ENCODE measurements at regions not wholly inside any gene's neighbourhood (a gene's known extent, or its start where the extent isn't known, plus 50 kb on each side); places are given as distances from the start of the nearest gene placed in this dataset.

DNA sequence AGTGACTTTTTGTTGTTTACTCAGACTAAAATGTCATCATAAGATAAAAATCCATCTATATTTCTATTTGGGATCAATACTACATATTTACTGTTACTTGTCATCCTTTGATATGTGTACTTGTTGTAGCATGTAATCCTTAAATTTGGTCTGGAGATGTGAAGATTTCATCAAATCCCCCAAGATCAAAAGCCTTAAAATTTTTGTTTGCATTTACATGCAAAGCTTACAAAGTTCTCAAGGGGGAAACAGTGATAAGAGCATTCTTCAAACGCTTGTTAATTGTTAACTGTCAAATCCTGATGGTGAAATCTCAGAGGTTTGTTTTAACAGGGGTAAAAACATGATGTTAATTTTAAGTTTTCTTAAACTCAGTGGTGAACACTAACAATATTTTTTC lies 84.9 kb upstream of the SKAP2 start:
- no peak for TF ChIP-seq POLR2A (IDR thresholded peaks at IDR 0.05; ENCODE audit: low read depth)
- TF ChIP-seq CTCF (IDR thresholded peaks at IDR 0.05) = no peak
- no peak for TF ChIP-seq POLR2AphosphoS5 (IDR thresholded peaks at IDR 0.05)
- no peak for TF ChIP-seq EP300 (IDR thresholded peaks at IDR 0.05)
